GM23248 (cell line): ENCODE measurements at regions not wholly inside any gene's neighbourhood (a gene's known extent, or its start where the extent isn't known, plus 50 kb on each side); places are given as distances from the start of the nearest gene placed in this dataset.

Source experiments
- EZH2 ChIP-seq: fragments of 200-600 bp; sonication (generic); IDR thresholded peaks from 2 replicates; pipeline ENCODE4 v1.6.1; 2018; ENCODE audit warnings: antibody characterized with exemption, mild to moderate bottlenecking; ENCODE audit not compliant: insufficient read depth, poor library complexity, severe bottlenecking
- EZH2phosphoT487 ChIP-seq: fragments of 200-600 bp; sonication (generic); IDR thresholded peaks from 2 replicates; pipeline ENCODE4 v1.6.1; 2018; ENCODE audit warnings: antibody characterized with exemption, moderate library complexity, mild to moderate bottlenecking, low read depth; ENCODE audit not compliant: insufficient read depth

DNA sequence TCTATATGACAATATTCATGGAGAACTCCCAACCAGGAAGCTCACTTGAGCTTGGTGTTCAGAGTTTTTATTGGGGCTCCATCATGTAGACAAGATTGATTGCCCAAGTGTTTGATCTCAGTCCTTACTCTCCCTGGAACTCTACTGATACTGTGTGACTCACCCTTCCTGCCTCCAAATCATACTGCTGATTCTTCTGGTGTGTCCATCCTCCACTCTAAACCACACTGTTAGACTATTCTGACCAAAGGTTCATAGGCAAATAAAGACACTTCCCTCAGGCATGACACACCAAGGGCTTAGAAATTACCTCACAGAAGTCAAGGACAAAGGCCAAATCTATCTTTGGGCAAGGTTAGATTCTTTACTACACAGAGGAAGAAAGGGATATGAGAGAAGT is 107.9 kb upstream of the CDH20 start:
- TF ChIP-seq EZH2: no peak
- TF ChIP-seq EZH2phosphoT487: no peak
